Type B pancreatic cell (in vitro differentiated cells): ENCODE measurements at regions not wholly inside any gene's neighbourhood (a gene's known extent, or its start where the extent isn't known, plus 50 kb on each side); places are given as distances from the start of the nearest gene placed in this dataset.
A peak's percentile ranks its signal among the peaks of the same experiment; 100 is the strongest.

Experiments used
- DNase-seq: peaks from one replicate; pipeline ENCODE4 v3.0.0; 2021; ENCODE audit warnings: mixed read lengths; ENCODE audit not compliant: unreplicated experiment; ENCODE audit errors: extremely low spot score
- H3K27ac Mint-ChIP-seq: 2 replicates; pipeline ENCODE4 v1.8.0; 2021; ENCODE audit warnings: mild to moderate bottlenecking, mixed read lengths
- H3K27me3 Mint-ChIP-seq: 2 replicates; pipeline ENCODE4 v1.8.0; 2021; ENCODE audit warnings: mixed read lengths
- H3K36me3 Mint-ChIP-seq: 2 replicates; pipeline ENCODE4 v1.8.0; 2021; ENCODE audit warnings: mixed read lengths
- H3K4me1 Mint-ChIP-seq: one replicate; pipeline ENCODE4 v1.8.0; 2021; ENCODE audit warnings: mixed read lengths; ENCODE audit not compliant: unreplicated experiment
- H3K4me3 Mint-ChIP-seq: 2 replicates; pipeline ENCODE4 v1.8.0; 2021; ENCODE audit warnings: mild to moderate bottlenecking, mixed read lengths
- H3K9me3 Mint-ChIP-seq: 2 replicates; pipeline ENCODE4 v1.8.0; 2021; ENCODE audit warnings: mixed read lengths
- TF ChIP-seq, protein P1 (sequence below): fragments of 200-600 bp; sonication (generic); conservative IDR thresholded peaks from 2 replicates; pipeline ENCODE4 v1.5.0; 2021; ENCODE audit warnings: antibody characterized with exemption, mild to moderate bottlenecking

DNA sequence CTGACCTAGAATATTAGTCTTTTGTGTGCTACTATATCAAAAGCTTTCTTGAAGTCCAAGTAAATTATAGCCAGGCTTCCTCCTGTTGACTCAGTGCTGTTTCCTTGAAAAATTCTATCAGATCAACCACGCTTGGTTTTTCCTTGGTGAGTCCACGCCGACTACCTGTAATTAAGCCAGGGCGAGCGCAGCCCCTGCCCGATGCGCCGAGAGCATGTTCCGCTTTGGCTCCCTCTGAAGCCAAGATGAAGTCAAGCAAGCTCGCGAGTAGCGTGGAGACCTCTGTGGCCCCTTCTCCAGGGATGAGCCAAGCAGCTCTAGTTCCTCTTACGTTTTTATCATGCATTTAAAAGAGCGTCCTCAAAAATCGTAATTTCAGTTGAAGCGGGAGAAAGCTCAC, 641.2 kb downstream of the CDH26 start:
- TF ChIP-seq, protein P1, sequence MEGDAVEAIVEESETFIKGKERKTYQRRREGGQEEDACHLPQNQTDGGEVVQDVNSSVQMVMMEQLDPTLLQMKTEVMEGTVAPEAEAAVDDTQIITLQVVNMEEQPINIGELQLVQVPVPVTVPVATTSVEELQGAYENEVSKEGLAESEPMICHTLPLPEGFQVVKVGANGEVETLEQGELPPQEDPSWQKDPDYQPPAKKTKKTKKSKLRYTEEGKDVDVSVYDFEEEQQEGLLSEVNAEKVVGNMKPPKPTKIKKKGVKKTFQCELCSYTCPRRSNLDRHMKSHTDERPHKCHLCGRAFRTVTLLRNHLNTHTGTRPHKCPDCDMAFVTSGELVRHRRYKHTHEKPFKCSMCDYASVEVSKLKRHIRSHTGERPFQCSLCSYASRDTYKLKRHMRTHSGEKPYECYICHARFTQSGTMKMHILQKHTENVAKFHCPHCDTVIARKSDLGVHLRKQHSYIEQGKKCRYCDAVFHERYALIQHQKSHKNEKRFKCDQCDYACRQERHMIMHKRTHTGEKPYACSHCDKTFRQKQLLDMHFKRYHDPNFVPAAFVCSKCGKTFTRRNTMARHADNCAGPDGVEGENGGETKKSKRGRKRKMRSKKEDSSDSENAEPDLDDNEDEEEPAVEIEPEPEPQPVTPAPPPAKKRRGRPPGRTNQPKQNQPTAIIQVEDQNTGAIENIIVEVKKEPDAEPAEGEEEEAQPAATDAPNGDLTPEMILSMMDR: no peak
- Mint-ChIP-seq H3K27me3 (peaks cover 34% of the 10 kb centered on the region), H3K27ac (no peak overlapping the region), H3K4me1 (no peaks in the 10 kb centered on the region), H3K4me3 (no peak overlapping the region), H3K36me3 (no peaks in the 10 kb centered on the region), H3K9me3 (no peaks in the 10 kb centered on the region)
- no peak for DNase-seq

DNA sequence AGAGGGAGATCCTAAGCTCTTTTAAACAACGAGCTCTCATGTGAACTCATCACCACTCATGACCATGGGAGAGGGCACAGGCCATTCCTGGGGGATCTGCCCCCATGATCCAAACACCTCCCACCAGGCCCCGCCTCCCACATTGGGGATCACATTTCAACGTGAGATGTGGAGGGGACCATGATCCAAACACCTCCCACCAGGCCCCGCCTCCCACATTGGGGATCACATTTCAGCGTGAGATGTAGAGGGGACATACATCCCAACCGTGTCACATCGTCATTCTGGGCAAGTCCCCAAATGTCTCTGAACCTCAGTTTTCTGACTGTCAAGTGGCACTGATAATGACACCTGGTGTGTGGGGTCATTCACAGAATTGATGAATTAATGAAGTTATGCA, 641.8 kb downstream of the CDH26 start:
- no peaks in the 10 kb centered on the region for H3K36me3 Mint-ChIP-seq
- TF ChIP-seq, protein P1: no peak
- H3K27me3 Mint-ChIP-seq: peaks cover 40% of the 10 kb centered on the region
- no peak overlapping the region for H3K4me3 Mint-ChIP-seq
- H3K27ac Mint-ChIP-seq: no peak overlapping the region
- no peaks in the 10 kb centered on the region for H3K4me1 Mint-ChIP-seq
- no peak for DNase-seq
- H3K9me3 Mint-ChIP-seq: no peaks in the 10 kb centered on the region

DNA sequence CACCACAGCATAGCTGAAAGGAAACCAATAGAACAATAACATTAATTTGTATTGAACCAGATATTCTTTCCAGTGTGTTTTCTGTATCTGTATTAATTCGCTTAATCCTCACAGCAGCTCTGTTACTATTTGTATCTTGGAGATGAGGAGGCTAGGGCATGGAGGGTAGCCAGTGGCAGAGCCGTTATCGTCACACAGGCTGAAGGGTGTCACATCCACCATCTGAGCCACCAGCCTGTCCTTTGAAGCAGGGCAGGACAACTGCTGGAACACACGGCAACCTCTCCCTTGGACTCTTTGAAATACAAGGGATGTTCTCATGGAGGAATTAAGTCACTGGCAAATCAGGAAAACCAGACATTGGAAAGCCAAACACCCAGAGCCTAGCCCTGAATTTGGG, 628.0 kb upstream of the CDH4 start:
- Mint-ChIP-seq H3K36me3 (no peaks in the 10 kb centered on the region), H3K27me3 (peaks cover 26% of the 10 kb centered on the region), H3K4me1 (no peaks in the 10 kb centered on the region), H3K4me3 (no peak overlapping the region), H3K9me3 (no peaks in the 10 kb centered on the region), H3K27ac (no peak overlapping the region)
- no peak for DNase-seq
- TF ChIP-seq, protein P1: no peak

DNA sequence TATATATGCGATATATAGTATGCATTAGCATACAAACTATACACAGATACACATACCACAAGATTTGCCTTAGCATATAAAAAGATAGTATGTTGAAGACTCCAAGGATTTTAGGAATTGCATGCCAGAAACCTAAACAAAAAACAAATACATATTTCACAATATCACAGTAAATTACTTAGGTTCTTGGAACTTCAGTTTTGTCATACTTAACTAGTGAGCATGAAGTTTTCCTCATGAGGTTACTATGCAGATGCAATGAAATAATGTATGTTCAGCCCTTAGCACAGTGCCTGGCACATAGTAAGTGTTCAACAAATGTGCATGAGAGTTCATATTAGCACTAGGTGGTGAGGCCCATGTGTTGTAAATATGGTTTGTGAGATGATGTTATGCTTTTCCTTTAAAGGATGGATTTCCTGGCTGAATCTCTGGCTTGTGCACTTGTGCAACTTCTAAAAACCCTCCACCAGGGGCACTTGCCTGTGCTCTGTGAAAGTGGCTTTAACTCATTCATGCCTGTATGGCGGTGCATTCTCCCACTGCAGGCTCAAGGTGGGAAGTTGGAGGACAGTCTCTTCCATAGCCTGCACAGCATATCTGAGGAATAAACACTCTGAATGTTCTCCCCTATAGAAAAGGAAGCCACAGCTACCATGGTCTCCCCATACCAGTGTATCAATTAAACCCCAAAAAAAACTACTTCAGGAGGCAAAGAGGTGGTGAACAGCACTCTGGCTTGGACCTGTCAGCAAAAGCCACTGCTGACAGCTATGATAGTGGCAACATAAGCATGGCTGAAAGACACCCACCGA, 624.1 kb upstream of the CDH4 start:
- Mint-ChIP-seq H3K4me1 (no peaks in the 10 kb centered on the region), H3K36me3 (no peaks in the 10 kb centered on the region), H3K27me3 (peaks cover 34% of the 10 kb centered on the region), H3K9me3 (no peaks in the 10 kb centered on the region), H3K27ac (no peak overlapping the region), H3K4me3 (no peak overlapping the region)
- DNase-seq: no peak
- TF ChIP-seq, protein P1: peak; percentile 53

DNA sequence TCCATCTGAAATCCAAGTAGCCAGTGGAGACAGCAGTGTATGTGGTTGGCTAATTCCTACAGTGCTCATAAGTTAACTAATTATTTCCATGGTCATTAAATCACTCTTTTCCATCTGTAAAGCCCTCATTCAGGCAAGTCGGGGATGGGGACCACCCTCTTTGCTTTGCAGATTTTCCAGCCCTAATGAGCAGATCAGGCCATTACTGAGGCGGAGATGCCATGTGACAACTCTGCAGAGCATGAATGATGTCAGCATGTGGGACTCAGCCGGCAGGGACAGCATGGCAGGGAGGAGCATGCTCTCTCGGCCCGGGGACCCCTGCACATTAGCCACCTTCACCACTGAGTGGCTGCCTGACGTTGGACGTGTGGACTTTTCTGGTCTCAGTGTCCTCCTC, 623.3 kb upstream of the CDH4 start:
- no peak for DNase-seq
- Mint-ChIP-seq H3K27me3 (peaks cover 34% of the 10 kb centered on the region), H3K27ac (no peak overlapping the region), H3K36me3 (no peaks in the 10 kb centered on the region), H3K4me1 (no peaks in the 10 kb centered on the region), H3K9me3 (no peaks in the 10 kb centered on the region), H3K4me3 (no peak overlapping the region)
- TF ChIP-seq, protein P1: no peak
